Left ventricle myocardium inferior (tissue), 1 donor: ENCODE measurements at regions not wholly inside any gene's neighbourhood (a gene's known extent, or its start where the extent isn't known, plus 50 kb on each side); places are given as distances from the start of the nearest gene placed in this dataset.

Experiments used
- DNase-seq: peaks from one replicate; pipeline ENCODE4 v3.0.0-alpha.2; 2020
- H3K27ac ChIP-seq: fragments of 200-600 bp; replicated peaks from 2 replicates; pipeline ENCODE4 v1.8.0; 2021
- H3K27me3 ChIP-seq: fragments of 200-600 bp; 2 replicates; pipeline ENCODE4 v1.8.0; 2021; ENCODE audit warnings: low read depth
- H3K36me3 ChIP-seq: fragments of 200-600 bp; 2 replicates; pipeline ENCODE4 v1.8.0; 2021
- H3K4me1 ChIP-seq: fragments of 200-600 bp; 2 replicates; pipeline ENCODE4 v1.8.0; 2021
- H3K4me3 ChIP-seq: fragments of 200-600 bp; 2 replicates; pipeline ENCODE4 v1.8.0; 2021; ENCODE audit warnings: mild to moderate bottlenecking, moderate library complexity
- H3K9me3 ChIP-seq: fragments of 200-600 bp; replicated peaks from 2 replicates; pipeline ENCODE4 v1.8.0; 2021
- intact Hi-C: fragments of 100-400 bp; cut with micrococcal nuclease; formaldehyde crosslinking; loops from one replicate; pipeline ENCODE4 v1.11.0; 2022
- TF ChIP-seq, protein P1 (sequence below): fragments of 200-600 bp; IDR thresholded peaks from 2 replicates; pipeline ENCODE4 v1.8.0; 2021; ENCODE audit warnings: antibody characterized with exemption, mild to moderate bottlenecking, borderline replicate concordance
- donor health status: DM: no; HTN: yes; CAD: no; lungs with severe emphysema.

DNA sequence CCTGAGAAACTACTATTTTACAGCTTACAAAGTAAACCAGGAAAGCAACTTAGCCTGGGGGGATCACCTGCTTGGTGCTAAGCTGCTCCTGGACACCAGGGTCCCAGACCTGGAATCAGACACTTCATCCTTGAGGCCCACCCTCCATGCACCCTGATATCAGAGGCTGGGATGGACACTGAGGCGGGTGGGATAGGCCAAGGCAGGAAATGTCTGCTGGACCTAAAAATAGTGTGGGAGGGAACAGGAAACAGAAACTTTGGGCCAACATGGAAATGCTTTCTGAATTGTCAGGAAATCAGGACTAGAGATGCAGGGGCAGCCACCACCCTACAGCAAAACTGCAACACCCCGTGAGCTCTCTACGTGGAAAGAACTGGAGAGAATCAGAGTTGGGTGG, 101.5 kb upstream of the PODXL start:
- no peaks in the 10 kb centered on the region for H3K27me3 ChIP-seq
- no peaks in the 10 kb centered on the region for H3K9me3 ChIP-seq
- peaks cover 38% of the 10 kb centered on the region for H3K4me1 ChIP-seq
- no peak for DNase-seq
- H3K4me3 ChIP-seq = no peak overlapping the region
- intact Hi-C loops = no loop called here
- peak overlapping the region; percentile 82 for H3K27ac ChIP-seq
- TF ChIP-seq, protein P1, sequence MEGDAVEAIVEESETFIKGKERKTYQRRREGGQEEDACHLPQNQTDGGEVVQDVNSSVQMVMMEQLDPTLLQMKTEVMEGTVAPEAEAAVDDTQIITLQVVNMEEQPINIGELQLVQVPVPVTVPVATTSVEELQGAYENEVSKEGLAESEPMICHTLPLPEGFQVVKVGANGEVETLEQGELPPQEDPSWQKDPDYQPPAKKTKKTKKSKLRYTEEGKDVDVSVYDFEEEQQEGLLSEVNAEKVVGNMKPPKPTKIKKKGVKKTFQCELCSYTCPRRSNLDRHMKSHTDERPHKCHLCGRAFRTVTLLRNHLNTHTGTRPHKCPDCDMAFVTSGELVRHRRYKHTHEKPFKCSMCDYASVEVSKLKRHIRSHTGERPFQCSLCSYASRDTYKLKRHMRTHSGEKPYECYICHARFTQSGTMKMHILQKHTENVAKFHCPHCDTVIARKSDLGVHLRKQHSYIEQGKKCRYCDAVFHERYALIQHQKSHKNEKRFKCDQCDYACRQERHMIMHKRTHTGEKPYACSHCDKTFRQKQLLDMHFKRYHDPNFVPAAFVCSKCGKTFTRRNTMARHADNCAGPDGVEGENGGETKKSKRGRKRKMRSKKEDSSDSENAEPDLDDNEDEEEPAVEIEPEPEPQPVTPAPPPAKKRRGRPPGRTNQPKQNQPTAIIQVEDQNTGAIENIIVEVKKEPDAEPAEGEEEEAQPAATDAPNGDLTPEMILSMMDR = no peak
- H3K36me3 ChIP-seq = no peaks in the 10 kb centered on the region

DNA sequence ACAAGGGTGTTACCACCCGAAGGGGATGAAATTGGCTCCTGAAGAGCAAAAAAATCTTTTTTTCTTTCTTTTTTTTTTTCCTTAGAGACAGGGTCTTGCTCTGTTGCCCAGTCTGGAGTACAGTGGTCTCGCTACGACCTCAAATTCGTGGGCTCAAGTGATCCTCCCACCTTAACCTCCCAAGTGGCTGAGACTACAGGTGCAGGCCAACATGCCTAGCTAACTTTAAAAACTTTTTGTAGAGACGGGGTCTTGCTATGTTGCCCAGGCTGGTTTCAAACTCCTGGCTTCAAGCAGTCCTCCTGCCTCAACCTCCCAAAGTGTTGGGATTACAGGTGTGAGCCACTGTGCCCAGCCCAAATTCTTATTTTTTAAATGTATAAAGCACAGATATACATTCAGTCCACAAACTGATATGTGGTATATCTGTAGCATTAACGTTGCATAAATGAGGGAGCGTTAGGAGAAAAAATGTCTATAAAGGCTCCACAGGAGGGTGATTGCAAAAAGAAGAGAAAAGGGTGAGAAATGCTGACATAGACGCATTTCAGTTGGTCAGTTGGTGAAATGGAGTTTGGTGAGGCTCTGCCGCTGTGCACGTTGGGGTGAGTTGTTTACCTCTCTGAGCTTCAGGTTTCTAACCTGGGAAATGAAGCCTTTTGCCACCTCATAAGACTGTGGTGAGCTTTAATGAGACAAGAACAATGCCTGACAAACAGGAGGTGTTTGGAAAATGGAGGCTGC, 100.7 kb upstream of the PODXL start:
- intact Hi-C loops = no loop called here
- no peak for DNase-seq
- TF ChIP-seq, protein P1 = no peak
- peaks cover 38% of the 10 kb centered on the region for H3K4me1 ChIP-seq
- no peaks in the 10 kb centered on the region for H3K36me3 ChIP-seq
- H3K27me3 ChIP-seq = no peaks in the 10 kb centered on the region
- no peak overlapping the region for H3K4me3 ChIP-seq
- peak overlapping the region; percentile 82 for H3K27ac ChIP-seq
- no peaks in the 10 kb centered on the region for H3K9me3 ChIP-seq

DNA sequence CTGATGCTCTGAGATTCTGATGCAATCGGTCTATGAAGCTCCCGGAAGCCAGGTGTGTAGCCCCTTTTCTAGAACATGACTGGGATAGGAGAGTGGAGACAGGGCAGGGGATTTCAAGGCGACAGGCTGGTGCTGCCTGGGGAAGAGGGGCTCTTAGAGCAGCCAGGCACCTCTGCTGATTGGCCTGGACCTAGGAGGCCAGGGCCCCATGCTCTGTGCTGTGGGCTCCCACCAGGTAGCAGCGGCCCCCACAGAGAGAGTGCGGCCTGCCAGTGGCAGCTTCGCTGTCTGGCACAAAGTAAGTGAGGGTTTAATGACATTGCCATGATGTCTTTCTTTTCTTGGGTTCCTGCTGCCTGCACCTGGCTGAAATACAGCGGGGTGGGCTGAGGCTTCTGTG, 99.4 kb upstream of the PODXL start:
- Histone ChIP-seq H3K27ac (no peak overlapping the region), H3K9me3 (no peaks in the 10 kb centered on the region), H3K36me3 (no peaks in the 10 kb centered on the region), H3K4me3 (no peak overlapping the region), H3K4me1 (peaks cover 38% of the 10 kb centered on the region), H3K27me3 (no peaks in the 10 kb centered on the region)
- no peak for DNase-seq
- TF ChIP-seq, protein P1 = no peak
- intact Hi-C loops = no loop called here

DNA sequence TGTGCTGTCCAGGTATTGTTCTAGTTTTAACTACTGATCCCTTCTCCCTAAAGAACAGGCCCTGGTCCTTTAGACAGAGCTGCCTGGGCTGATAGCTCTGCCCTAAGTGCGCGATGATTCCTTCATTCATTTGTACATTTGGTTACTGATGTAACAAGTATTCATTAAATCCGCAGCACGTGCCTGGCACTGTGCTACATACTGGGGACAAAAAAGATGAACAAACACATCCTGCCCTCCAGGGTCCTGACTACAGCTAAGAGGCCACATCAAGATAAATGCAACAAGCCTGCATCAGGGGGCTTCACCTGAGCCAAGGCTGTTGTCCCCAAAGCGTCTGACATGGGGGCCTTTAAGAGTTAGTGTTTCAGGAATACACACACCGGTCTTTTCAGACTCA, 99.0 kb upstream of the PODXL start:
- intact Hi-C loops = no loop called here
- Histone ChIP-seq H3K36me3 (no peaks in the 10 kb centered on the region), H3K4me1 (peaks cover 38% of the 10 kb centered on the region), H3K27ac (no peak overlapping the region), H3K4me3 (no peak overlapping the region), H3K9me3 (no peaks in the 10 kb centered on the region), H3K27me3 (no peaks in the 10 kb centered on the region)
- TF ChIP-seq, protein P1 = no peak
- DNase-seq = no peak

DNA sequence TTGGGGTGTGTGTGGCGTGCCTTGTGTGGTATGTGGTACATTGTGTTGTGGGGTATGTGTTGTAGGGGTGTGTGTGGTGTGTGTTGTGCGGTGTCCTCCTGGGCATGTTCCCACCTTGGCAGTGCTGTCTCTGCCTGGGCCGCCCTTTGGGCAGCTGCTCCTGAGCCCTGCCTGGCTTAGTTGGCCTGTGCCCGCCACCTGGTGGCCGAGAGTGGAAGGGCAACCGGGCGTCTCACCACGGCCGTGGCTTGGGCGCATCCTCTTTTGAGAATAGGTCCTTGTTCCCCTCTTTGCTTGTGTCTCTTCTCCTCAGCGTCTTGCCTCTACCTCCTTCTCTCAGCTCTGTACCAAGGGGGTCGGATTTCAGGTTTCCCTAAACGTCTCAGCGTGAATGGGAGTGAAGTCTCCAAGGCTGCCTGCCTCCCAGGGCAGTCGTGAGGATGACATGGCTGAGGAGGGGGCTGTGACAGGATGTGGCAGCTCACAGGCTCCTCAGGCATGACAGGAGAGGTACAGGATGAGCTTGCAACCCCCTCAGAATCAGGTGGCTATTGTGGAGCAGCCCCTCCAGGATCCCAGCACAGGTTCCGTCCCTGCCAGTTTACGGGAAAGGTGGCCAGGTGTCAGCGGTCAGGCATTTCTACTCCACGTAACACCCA, 98.4 kb upstream of the PODXL start:
- H3K4me1 ChIP-seq = peaks cover 38% of the 10 kb centered on the region
- intact Hi-C loops = loop anchor here (5.0 kb wide), 1 partner anchor 147 kb away; no protein-coding TSS in a partner anchor
- H3K27me3 ChIP-seq = no peaks in the 10 kb centered on the region
- H3K4me3 ChIP-seq = no peak overlapping the region
- H3K27ac ChIP-seq = no peak overlapping the region
- TF ChIP-seq, protein P1 = peak; percentile 88
- no peaks in the 10 kb centered on the region for H3K9me3 ChIP-seq
- peak; percentile 87 for DNase-seq
- H3K36me3 ChIP-seq = no peaks in the 10 kb centered on the region
